ENCODE measurements at regions not wholly inside any gene's neighbourhood (a gene's known extent, or its start where the extent isn't known, plus 50 kb on each side); places are given as distances from the start of the nearest gene placed in this dataset.

DNA sequence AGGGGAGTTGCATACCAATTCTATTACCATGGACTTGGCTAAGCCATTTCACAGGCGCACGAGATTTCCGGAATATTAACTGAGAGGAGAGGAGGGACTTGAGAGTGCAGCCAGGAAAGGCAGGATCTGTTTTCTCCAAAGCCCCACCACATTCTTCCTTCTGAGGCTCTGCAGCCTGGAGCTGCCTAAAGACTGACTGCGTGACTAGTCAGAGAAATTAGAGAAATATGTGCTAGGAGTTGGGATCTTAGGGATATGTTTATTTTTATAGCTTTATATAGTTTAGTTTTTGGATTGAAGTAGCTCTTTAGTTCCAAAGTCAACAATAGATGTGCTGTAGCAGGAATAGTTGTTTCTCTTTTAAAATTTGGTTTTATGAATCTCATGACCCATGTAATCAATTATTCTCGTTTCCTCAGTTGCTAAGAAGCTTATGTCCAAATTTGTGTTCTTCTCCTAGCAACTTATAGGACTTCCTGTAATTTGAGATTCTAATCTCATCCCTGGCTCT lies 300.1 kb upstream of the DDX53 start:
- no peak for TF ChIP-seq CTCF (IDR thresholded peaks at IDR 0.05; ENCODE audit: extremely low read depth, missing control alignments)
- DNase-seq (ENCODE audit: low spot score): no peak

DNA sequence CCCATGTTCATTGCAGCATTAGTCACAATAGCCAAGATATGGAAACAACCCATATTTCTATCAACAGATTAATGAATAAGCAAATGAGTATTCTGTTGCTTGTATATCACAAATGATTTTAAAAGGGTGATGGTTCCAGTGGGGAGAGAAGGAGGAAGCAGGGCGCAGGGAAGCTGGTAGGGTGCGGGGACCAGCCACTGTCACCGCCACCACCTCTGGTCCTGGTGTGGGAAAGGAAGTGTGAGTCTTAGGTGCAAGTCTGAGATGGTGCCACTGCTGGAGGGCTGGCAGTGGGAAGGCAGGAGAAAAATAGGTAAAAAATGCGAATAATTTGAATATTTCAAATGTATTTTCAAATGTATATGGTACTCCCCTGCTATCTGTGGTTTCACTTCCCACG lies 286.8 kb upstream of the DDX53 start:
- DNase-seq (ENCODE audit: low spot score): no peak
- no peak for TF ChIP-seq CTCF (IDR thresholded peaks at IDR 0.05; ENCODE audit: extremely low read depth, missing control alignments)

- no peak for TF ChIP-seq CTCF (IDR thresholded peaks at IDR 0.05; ENCODE audit: extremely low read depth, missing control alignments)
- no peak for DNase-seq (ENCODE audit: low spot score)
Observed at GRCh38 chrX:22730542-22730941, 269.2 kb upstream of the DDX53 start.

DNA sequence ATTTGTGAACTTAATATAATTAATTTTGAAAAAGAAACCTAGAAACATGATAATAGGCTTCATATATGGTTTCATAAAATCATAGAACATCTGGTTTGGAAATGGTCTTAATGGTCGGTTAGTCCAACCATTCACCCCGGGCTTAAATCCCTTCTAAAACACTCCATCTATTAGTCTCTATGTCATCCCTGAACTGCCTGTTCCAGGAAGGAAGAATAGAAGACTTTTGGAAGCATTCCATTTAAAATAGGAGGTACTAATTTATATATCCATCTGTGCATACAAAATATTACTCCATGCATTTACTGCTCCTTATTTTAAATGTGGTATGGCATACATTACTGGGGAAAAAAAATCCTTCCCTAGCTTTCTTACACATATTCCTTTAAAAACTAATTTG lies 262.2 kb upstream of the DDX53 start:
- TF ChIP-seq CTCF (IDR thresholded peaks at IDR 0.05; ENCODE audit: extremely low read depth, missing control alignments): no peak
- no peak for DNase-seq (ENCODE audit: low spot score)

DNA sequence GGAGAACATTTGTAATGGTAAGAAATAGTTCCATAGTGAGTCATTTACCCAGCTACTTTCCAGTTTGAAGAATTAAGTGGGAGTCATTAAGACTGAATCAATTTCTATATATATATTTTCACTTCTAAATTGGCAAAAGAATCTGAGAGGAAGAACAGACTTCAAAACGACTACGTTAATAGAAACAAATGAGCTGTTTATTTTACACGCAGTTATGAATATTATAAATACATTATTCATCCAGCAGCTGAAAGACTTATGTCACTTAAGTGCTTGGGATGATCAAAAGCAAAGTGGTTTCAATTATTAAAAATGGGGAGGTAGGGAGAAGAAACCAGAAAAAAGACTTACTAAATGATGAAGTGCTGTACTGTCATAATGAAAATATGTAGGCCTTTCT lies 260.5 kb upstream of the DDX53 start:
- DNase-seq (ENCODE audit: low spot score): no peak
- TF ChIP-seq CTCF (IDR thresholded peaks at IDR 0.05; ENCODE audit: extremely low read depth, missing control alignments): no peak

- no peak for DNase-seq (ENCODE audit: low spot score)
- TF ChIP-seq CTCF (IDR thresholded peaks at IDR 0.05; ENCODE audit: extremely low read depth, missing control alignments): no peak
Observed at GRCh38 chrX:22740836-22741235, 258.9 kb upstream of the DDX53 start.

GRCh38 chrX:22742174-22742573 lies 257.6 kb upstream of the DDX53 start:
- TF ChIP-seq CTCF (IDR thresholded peaks at IDR 0.05; ENCODE audit: extremely low read depth, missing control alignments): no peak
- no peak for DNase-seq (ENCODE audit: low spot score)
